Loucy (cell line): ENCODE measurements at regions not wholly inside any gene's neighbourhood (a gene's known extent, or its start where the extent isn't known, plus 50 kb on each side); places are given as distances from the start of the nearest gene placed in this dataset.

Experiments
- EZH2phosphoT487 ChIP-seq: fragments of 200-600 bp; IDR thresholded peaks from 2 replicates; pipeline ENCODE4 v1.6.1; 2018; ENCODE audit warnings: antibody characterized with exemption, mild to moderate bottlenecking, moderate library complexity, borderline replicate concordance
- TF ChIP-seq, protein P1 (sequence below): fragments of 200-600 bp; sonication (generic); conservative IDR thresholded peaks from 2 replicates; pipeline ENCODE4 v1.5.1; 2014; ENCODE audit warnings: mild to moderate bottlenecking, antibody characterized with exemption, low read length

DNA sequence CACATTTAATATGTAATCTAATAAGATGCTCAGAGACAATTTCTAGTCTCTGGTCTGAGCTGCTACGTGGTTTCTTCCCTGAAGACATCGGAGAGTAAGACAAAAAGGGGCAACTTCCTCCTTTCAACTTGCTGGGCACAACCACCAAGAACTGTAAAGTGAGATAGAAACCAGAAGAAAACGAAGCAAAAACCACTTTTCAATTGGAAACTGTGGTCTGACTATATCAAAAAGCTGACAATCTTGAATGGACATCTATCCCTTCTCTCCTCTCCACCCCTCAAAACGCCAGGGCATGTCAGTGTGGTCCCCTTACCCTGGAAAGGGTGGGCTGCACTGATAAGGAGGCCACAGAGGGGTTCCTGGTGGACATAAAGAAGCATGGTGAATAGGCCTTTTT, 269.1 kb downstream of the CD83 start:
- TF ChIP-seq, protein P1, sequence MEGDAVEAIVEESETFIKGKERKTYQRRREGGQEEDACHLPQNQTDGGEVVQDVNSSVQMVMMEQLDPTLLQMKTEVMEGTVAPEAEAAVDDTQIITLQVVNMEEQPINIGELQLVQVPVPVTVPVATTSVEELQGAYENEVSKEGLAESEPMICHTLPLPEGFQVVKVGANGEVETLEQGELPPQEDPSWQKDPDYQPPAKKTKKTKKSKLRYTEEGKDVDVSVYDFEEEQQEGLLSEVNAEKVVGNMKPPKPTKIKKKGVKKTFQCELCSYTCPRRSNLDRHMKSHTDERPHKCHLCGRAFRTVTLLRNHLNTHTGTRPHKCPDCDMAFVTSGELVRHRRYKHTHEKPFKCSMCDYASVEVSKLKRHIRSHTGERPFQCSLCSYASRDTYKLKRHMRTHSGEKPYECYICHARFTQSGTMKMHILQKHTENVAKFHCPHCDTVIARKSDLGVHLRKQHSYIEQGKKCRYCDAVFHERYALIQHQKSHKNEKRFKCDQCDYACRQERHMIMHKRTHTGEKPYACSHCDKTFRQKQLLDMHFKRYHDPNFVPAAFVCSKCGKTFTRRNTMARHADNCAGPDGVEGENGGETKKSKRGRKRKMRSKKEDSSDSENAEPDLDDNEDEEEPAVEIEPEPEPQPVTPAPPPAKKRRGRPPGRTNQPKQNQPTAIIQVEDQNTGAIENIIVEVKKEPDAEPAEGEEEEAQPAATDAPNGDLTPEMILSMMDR = no peak
- no peak for TF ChIP-seq EZH2phosphoT487
